SU-DHL-6 (cell line): ENCODE measurements at regions not wholly inside any gene's neighbourhood (a gene's known extent, or its start where the extent isn't known, plus 50 kb on each side); places are given as distances from the start of the nearest gene placed in this dataset.

ENCODE experiments used
- H2AFZ ChIP-seq: fragments of 200-600 bp; sonication (generic); 2 replicates; pipeline ENCODE4 v1.6.1; 2014; ENCODE audit warnings: low read depth, mild to moderate bottlenecking, moderate library complexity, mixed read lengths, antibody characterized with exemption, low read length; ENCODE audit not compliant: severe bottlenecking
- H3F3A ChIP-seq: fragments of 200-600 bp; shearing (Covaris generic); 2 replicates; pipeline ENCODE4 v1.6.0; 2016; ENCODE audit warnings: antibody characterized with exemption, mild to moderate bottlenecking; ENCODE audit not compliant: insufficient read depth
- H3K27ac ChIP-seq: fragments of 200-600 bp; sonication (generic); 2 replicates; pipeline ENCODE4 v1.5.1; 2016; ENCODE audit warnings: low read depth, mild to moderate bottlenecking, low read length, moderate library complexity, mixed read lengths
- H3K27me3 ChIP-seq: fragments of 200-600 bp; sonication (generic), shearing (Covaris generic); 2 replicates; pipeline ENCODE4 v1.6.0; 2014; ENCODE audit warnings: mild to moderate bottlenecking, low read length
- H3K36me3 ChIP-seq: fragments of 200-600 bp; sonication (generic); 2 replicates; pipeline ENCODE4 v1.6.1; 2014; ENCODE audit warnings: mild to moderate bottlenecking, low read length, mixed read lengths
- H3K4me2 ChIP-seq: fragments of 300-600, 200-600 bp; shearing (Covaris generic), sonication (generic); 2 replicates; pipeline ENCODE4 v1.6.0; 2014; ENCODE audit warnings: low read length, low read depth, mild to moderate bottlenecking; ENCODE audit not compliant: poor library complexity, severe bottlenecking
- H3K4me3 ChIP-seq: fragments of 200-600 bp; sonication (generic); 2 replicates; pipeline ENCODE4 v1.5.1; 2014; ENCODE audit warnings: antibody characterized with exemption, low read length, mild to moderate bottlenecking, mixed read lengths; ENCODE audit not compliant: insufficient read depth, poor library complexity, severe bottlenecking
- H3K79me2 ChIP-seq: fragments of 200-600 bp; sonication (generic); 2 replicates; pipeline ENCODE4 v1.6.1; 2014; ENCODE audit warnings: mild to moderate bottlenecking, low read length, moderate library complexity; ENCODE audit not compliant: insufficient read depth
- H3K9ac ChIP-seq: fragments of 200-600 bp; sonication (generic); 2 replicates; pipeline ENCODE4 v1.7.0; 2014; ENCODE audit warnings: mild to moderate bottlenecking, low read length
- H3K9me2 ChIP-seq: fragments of 200-600 bp; sonication (generic); replicated peaks from 2 replicates; pipeline ENCODE4 v1.6.1; 2014; ENCODE audit warnings: low read length; ENCODE audit not compliant: insufficient read depth
- H3K9me3 ChIP-seq: fragments of 200-600 bp; sonication (generic); 2 replicates; pipeline ENCODE4 v1.6.1; 2014; ENCODE audit warnings: low read length, mixed read lengths; ENCODE audit not compliant: insufficient read depth
- H4K20me1 ChIP-seq: fragments of 200-600 bp; sonication (generic); 2 replicates; pipeline ENCODE4 v1.6.1; 2014; ENCODE audit warnings: low read depth, mild to moderate bottlenecking, antibody characterized with exemption, low read length, moderate library complexity, mixed read lengths
- EZH2phosphoT487 ChIP-seq: fragments of 200-600 bp; sonication (generic), shearing (Covaris generic); conservative IDR thresholded peaks from 2 replicates; pipeline ENCODE4 v1.6.1; 2018; ENCODE audit warnings: mild to moderate bottlenecking, antibody characterized with exemption, low read length, moderate library complexity, mixed read lengths
- TF ChIP-seq, protein P1 (sequence below): fragments of 200-600 bp; sonication (generic); IDR thresholded peaks from one replicate; pipeline ENCODE4 v1.5.1; 2017; ENCODE audit warnings: antibody characterized with exemption, mild to moderate bottlenecking, low read length, moderate library complexity; ENCODE audit not compliant: insufficient read depth, poor library complexity, severe bottlenecking

DNA sequence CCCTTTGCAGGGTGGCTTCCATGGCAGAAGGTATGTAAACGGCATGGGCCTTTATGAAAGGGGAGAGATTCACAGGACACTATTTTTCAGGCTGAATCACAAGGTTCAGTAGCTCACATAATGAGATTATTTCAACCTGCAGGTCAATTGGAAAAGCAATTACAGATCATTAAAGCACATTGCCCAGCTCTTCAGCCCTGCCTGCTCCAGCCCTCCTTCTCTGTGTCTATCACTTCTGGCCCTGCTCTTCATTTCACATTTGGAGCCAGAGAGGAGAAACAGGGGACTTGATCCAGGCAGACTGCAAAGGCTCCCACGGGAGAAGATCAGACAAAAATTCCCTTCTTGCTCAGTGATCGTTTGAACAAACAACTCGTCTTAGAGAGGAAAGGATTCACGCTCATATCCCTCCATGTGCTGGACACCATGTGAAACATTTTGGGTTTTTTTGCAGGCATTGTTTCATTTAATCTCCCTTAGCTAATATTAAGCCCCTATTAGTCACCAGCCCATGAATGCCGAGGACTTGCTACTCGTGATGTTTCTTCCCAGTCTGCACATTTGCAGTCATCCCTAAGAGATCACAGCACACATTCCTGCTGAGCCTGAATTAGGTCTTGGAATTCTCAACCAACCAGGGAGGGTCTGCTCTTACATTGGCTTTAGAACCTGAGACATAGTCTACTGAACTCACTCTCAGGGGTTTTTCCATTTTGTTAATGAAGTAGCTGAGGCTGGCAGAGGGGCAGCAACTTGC is 443.9 kb upstream of the CCL2 start:
- H3K27ac ChIP-seq = no peak overlapping the region
- no peaks in the 10 kb centered on the region for H3K79me2 ChIP-seq
- no peaks in the 10 kb centered on the region for H3K9me2 ChIP-seq
- no peaks in the 10 kb centered on the region for H4K20me1 ChIP-seq
- H3K4me3 ChIP-seq = no peak overlapping the region
- no peak overlapping the region for H3K9ac ChIP-seq
- H2AFZ ChIP-seq = no peak overlapping the region
- no peaks in the 10 kb centered on the region for H3F3A ChIP-seq
- TF ChIP-seq EZH2phosphoT487 = no peak
- no peaks in the 10 kb centered on the region for H3K36me3 ChIP-seq
- H3K9me3 ChIP-seq = no peaks in the 10 kb centered on the region
- no peaks in the 10 kb centered on the region for H3K27me3 ChIP-seq
- H3K4me2 ChIP-seq = no peak overlapping the region

DNA sequence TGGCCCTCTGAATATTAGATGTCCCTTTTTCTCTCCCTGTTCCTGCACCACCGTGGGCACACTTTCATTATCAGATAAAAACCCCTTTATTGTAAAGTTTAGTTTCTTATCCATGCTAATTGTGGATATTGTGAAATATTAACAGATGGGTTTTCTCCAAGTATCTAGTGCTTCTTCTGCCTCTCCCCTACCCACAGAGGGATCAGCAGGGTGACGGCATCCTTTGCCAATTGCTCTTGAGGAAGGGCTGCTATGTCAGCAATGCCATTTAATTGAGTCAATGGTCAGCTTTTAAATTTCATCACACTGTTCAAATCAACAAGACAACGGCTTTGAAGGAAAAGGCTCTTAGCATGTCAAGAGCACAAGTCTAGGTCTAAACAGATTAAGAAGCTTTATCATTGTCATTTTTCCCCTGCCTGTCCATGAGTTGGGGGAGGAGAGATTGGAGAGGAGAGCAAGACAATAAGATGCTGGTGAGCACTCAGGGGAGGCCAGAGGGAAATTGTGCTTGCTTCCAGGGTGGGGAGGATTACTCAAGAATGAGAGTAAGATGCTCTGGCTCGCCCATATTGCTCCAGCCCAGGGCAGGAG is 443.0 kb upstream of the CCL2 start:
- no peak overlapping the region for H3K4me3 ChIP-seq
- no peaks in the 10 kb centered on the region for H3K36me3 ChIP-seq
- H3K9me3 ChIP-seq = no peaks in the 10 kb centered on the region
- H3K27ac ChIP-seq = no peak overlapping the region
- H3K9me2 ChIP-seq = no peaks in the 10 kb centered on the region
- no peaks in the 10 kb centered on the region for H4K20me1 ChIP-seq
- H3F3A ChIP-seq = no peaks in the 10 kb centered on the region
- no peak overlapping the region for H2AFZ ChIP-seq
- H3K9ac ChIP-seq = no peak overlapping the region
- H3K4me2 ChIP-seq = no peak overlapping the region
- H3K27me3 ChIP-seq = no peaks in the 10 kb centered on the region
- no peaks in the 10 kb centered on the region for H3K79me2 ChIP-seq
- TF ChIP-seq, protein P1, sequence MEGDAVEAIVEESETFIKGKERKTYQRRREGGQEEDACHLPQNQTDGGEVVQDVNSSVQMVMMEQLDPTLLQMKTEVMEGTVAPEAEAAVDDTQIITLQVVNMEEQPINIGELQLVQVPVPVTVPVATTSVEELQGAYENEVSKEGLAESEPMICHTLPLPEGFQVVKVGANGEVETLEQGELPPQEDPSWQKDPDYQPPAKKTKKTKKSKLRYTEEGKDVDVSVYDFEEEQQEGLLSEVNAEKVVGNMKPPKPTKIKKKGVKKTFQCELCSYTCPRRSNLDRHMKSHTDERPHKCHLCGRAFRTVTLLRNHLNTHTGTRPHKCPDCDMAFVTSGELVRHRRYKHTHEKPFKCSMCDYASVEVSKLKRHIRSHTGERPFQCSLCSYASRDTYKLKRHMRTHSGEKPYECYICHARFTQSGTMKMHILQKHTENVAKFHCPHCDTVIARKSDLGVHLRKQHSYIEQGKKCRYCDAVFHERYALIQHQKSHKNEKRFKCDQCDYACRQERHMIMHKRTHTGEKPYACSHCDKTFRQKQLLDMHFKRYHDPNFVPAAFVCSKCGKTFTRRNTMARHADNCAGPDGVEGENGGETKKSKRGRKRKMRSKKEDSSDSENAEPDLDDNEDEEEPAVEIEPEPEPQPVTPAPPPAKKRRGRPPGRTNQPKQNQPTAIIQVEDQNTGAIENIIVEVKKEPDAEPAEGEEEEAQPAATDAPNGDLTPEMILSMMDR = no peak
- no peak for TF ChIP-seq EZH2phosphoT487

DNA sequence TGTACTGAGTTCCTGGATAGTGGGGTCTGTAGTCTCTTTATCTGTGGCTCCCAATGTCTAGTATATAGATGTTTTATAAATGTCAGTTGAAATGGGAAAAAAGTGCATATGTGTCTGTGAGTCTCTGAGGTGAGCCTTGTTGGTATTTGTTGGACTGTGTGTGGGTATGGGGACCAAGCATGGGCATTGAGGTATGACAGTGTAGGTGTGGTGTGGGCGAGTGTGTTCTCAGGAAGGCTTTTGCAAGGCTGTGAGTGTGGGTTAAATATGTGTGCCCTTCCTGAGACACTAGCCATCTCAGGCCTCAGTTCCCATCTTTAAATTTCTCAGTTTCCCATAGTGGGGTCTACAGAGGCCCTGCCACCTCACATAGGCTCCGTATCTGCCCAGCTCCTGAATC is 440.2 kb upstream of the CCL2 start:
- H3K27me3 ChIP-seq = no peaks in the 10 kb centered on the region
- H3K4me2 ChIP-seq = no peak overlapping the region

More for the DNA sequence above, 440.2 kb upstream of the CCL2 start:
- Histone ChIP-seq H3K79me2 (no peaks in the 10 kb centered on the region), H3K4me3 (no peak overlapping the region), H3K9me2 (no peaks in the 10 kb centered on the region), H3K36me3 (no peaks in the 10 kb centered on the region), H4K20me1 (no peaks in the 10 kb centered on the region), H3K27ac (no peak overlapping the region), H3K9ac (no peak overlapping the region), H3K9me3 (no peaks in the 10 kb centered on the region), H2AFZ (no peak overlapping the region), H3F3A (no peaks in the 10 kb centered on the region)
- no peak for TF ChIP-seq EZH2phosphoT487
- TF ChIP-seq, protein P1 = no peak
